Activated CD8-positive, alpha-beta memory T cell treated with anti-CD3 and anti-CD28 coated beads for 36 hours (primary cell): ENCODE measurements at regions not wholly inside any gene's neighbourhood (a gene's known extent, or its start where the extent isn't known, plus 50 kb on each side); places are given as distances from the start of the nearest gene placed in this dataset.

ENCODE experiments used
- CTCF ChIA-PET: fragments of 350-600 bp; sonication (Branson Sonifier 250); formaldehyde crosslinking; loops from one replicate; lab custom pipeline; 2021; ENCODE audit warnings: antibody characterized with exemption; lab: Charles Lee
- POLR2A ChIA-PET: fragments of 350-600 bp; sonication (Branson Sonifier 250); formaldehyde crosslinking; loops from one replicate; lab custom pipeline; 2021; ENCODE audit warnings: antibody characterized with exemption; lab: Charles Lee

DNA sequence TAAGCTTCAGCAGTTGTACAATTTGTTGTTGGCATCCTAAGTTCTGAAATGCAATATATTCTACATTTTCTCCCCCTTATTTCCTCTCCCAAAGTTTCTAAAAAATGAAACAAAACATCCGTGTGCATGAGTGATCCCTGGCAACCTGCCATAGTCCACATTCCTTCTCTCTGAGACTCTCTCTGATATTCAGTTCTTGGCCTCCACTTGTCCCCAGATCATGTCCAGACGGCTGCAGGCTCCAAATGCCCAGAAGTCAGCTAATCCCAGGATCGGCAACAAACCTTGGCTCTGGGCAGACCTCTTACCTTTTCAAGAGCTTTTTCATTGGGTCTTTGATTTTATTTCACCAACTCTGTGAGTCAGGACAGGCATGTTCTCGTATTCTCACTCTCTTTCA lies 187.8 kb downstream of the ETS2 start:
- POLR2A ChIA-PET: no interaction called here
- CTCF ChIA-PET: no interaction called here

DNA sequence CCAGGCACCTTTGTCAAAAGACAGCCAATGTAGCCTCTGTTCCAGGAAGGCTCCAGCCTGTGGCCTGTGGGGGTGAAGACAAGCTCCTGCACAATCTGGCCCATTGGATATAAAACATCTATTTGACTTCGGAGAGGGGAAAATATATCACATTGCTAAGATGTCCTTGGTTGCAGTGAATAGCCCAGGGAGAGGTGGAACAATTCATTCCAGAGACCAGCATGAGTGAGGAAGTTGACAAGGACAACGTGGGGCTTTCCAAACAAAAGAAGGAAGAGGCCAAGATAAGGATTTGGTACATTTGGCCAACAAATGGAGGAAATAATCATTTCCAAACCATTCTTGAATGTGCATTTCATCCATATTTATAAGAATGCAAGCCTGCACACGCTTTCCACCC lies 187.0 kb downstream of the ETS2 start:
- ChIA-PET POLR2A (no interaction called here), CTCF (no interaction called here)

DNA sequence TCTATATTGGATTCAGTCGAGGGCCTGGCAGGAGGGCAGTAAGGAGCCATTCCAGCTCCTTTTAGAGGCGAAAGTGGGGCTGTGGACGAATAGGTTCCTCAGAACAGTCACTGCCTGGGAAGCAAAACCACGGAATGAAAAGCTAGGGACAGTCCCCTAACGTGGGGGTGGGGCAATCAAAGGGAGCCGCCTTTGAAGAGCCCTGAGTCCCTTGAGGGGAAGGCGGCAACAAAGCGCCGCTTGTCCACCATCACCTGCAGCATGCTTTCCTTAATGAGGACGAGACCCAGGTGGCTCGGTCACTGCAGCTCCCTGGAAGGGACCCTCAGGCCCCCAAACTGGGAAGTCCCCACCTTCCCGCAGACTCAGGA lies 184.7 kb downstream of the ETS2 start:
- ChIA-PET POLR2A (no interaction called here), CTCF (no interaction called here)

DNA sequence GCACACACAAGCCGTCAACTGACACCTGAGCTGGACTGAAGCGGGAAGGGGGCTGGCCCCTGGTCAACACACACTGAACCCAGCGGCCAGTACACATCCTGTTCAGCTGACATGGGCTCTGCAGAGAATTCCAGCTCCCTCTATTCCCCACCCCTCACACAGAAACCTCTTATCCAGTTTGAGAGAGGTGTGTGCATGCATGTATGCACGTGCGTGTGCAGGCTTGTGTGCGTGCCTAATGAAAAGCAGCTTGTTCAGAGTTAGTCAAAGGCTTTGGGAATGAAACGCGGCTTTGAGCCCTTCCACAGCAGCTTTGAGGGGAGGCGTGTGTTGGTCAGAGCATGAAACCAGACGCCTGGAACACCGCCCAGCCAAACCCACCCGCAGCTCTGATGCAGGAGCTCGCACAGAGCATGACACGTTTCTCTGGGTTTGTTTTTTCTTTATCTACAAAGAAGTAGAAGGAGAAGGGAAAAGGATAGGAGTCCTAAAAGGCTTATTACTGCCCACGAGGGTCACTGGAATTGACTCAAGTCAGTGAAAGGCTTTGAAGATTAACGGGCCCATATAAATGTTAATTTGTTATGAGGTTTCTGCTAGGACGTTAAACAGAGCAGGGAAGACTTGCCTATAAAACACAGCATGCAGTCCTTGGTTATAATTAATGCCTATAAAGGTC lies 184.2 kb downstream of the ETS2 start:
- ChIA-PET CTCF (no interaction called here), POLR2A (no interaction called here)

DNA sequence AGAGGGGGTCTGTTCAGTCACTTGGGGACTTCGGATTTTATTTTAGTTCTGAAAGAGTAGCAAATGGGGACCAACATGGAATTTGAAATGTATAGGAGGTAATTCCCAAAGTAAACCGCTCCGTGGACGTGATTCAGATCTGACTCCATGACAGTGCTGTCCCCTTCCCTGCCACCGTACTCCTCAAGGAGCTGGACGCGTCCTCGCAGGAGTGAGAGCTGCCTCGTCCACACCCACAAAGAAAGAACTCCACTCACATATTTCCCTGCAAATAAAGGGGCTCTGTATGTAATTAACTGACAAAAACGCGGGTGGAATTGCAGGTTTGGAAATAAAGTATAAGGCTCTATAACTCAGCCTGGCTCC lies 183.6 kb downstream of the ETS2 start:
- ChIA-PET CTCF (no interaction called here), POLR2A (no interaction called here)

DNA sequence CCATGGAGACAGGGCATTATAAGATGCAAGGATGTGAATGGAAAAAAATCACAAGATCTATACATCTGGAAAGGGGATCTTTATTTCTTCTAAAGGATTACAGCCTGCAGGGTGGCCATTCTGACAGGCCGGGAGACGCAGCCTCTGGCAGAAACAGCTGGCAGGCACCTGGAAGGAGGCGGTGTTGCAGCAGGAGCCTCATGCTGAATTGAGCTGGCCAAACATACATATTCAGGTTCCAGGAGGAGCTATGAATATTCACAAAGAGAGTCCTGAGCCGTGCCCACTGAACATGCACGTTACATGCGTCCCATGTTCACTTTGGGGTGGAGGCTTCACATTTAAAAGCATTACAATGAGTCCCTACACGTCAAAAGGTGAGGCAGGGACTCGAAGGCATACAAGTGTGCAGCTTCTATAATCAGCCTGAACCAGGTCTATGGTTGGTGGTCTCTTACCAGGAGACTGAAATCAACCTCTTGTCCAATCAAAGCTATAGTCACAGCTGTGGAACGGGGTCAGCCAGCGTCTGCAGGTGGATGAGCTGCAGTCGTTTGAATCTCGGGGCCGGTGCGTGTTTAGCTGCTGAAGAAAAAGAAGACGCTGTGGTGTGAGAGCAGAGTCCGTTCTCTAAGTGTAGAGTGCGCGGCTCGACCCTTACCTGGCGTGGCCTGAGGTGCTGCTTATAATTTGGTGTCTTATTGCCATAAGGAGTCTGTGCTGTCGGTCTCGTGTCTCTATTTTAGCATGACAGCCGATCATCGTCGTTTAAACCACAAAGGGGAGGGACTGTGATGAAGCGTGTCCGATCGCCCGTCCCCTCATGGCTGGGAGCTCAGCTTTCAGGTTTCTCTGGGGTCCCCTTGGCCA lies 183.0 kb downstream of the ETS2 start:
- ChIA-PET CTCF (no interaction called here), POLR2A (no interaction called here)

DNA sequence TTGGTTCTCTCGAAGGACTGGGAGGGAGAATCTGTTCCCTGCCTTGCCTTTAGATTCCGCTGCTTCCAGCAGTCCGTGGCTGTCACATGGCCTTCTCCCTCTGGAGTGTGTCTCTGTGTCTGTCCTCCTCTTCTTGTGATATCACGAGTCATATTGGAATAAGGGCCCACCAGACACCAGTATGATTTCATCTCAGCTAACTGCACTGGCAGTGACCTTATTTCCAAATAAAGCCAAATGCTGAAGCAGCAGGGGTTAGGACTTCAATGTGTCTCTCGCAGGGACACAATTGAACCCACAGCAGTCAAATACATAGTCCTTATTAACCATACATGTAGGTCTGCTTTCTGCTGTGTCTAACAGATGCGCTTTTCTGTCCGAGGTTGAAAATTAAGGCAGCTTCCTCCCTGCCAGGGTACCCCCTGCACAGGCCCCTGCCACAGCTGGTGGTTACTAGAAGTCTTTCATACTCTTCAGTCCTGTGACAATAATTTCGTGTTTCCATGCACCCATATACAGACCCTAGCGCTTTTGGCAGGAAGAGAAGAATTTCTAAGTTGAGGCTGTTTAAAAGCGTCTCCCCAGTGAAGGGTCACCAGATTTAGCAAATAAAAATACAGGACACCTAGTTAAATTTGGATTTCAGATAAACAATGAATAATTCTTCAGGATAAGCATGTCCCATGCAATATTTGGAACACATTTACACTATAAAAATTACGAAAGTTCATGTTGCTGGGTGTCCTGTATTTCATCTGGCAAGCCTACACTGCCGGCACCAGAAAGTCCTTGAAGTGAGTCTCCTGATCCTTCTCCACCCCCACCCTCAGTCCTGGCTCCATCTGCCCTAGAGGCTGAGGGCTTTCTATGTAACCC lies 182.1 kb downstream of the ETS2 start:
- POLR2A ChIA-PET: no interaction called here
- CTCF ChIA-PET: no interaction called here

DNA sequence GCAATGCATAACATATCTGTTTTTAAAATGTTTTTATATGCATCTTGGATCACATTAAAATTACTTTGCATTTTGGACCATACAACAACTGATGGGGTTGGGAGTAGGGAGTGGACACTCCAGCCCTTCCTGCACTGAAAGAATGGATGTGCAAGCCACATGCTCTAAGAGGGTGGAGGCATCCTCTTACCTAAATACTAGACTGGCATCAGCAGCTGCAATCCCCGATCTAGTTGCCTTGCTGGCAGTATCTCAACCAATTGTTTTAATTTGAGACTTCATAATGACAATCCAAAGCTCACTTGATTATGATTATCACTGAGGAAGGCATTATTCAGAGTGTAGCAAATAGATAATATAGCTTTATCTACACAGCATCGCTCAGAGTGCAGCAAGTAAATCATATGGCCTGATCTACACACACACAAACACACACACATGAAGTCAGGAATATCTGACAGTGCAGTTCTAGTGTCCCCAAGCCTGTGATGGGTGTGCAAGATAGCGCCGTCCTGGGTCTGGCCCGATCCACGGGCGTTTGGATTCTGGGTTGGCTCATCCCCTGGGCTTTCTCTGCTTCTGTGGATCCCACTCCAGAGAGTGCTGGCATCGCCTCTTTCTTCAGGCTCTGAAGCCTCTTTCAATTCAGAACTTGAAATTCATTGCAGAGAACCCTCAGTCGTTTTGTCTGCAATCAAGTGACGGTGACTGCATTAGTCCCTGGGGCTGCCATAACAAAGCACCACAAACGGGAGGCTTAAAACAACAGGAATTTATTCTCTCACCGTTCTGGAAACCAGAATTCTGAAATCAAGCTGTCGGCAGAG lies 181.3 kb downstream of the ETS2 start:
- POLR2A ChIA-PET: no interaction called here
- CTCF ChIA-PET: no interaction called here

DNA sequence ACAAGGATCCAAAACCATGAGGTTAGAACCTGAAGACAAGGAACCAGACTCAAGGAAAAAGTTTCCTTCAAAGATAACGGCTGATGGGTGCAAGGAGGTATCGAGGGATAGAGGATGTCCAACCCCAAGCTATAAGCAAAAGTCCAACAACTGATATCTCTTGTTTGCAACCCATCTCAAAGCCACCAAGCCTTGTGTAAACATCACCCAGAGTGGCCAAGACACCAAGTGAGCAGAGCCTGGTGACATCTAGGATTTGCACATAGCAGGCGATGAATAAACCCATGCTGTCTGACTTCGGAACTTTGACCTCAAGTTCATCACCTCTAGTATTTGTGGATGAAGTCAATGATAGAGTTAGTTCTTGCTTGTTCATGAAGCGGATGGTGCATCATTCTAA lies 180.7 kb downstream of the ETS2 start:
- POLR2A ChIA-PET: no interaction called here

DNA sequence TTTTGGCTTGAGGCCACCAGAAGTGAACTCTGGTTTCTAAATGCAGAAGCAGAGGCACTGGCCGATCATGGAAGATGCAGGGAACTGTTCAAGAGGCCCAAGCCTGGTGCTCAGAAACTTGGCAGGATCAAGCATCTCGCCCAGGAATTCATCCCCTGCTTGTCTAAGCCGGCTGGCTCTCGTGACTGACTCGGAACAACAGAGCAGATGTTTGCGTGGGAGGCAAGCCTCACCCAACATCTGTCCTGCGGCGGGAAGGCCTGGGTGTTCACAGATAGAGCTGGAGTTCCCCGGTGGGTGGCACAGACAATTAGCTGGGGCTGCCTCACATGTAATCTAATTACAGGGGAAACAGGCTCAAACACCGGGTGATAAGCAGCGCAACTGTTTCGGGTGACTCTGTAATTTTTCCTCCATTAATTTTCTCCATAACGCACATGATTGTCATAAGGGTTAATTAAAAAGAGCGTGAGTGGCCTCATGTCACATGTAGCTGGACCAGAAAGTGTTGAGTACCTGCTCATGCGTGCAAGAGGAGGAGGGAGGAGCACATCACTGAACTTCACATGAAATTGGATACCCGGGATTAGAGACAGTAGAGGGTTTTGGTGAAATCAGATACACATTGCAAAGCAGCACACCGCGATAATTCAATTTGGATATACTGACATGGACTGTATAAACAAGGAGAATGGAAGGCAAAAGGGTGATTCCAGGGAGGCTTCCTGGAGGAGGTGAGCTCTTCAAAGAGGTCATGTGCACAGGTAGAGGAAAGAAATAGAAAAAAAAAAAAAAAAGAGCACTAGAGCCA lies 180.0 kb downstream of the ETS2 start:
- CTCF ChIA-PET: no interaction called here

More for the DNA sequence above, 180.7 kb downstream of the ETS2 start:
- CTCF ChIA-PET: no interaction called here

DNA sequence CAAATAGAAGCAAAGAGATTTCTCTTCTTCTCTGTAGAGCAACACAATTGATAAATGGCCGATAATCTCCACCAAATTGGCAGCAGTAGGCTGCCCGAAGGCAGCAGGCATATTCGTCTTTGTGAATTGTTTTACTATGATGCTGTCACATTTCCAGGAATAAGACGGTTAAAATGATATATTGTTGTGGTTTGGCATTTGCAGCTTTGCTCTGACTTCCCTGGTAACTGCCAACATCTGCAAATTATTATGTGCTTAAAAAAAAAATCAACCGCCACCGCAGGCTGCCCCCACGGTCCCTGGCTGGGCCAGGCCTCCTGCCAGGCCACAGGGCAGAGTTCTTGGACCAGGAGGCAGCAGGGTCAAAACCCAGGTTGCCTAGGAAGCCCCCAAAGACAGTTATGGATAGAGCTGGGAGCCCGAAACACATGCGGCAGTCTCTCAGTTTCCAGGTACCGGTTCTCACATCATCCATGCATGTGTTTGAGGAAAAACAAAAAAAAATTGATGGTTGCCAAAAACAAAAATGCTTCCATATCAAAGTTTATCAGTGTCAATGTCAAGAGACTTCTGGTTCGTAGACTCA lies 179.3 kb downstream of the ETS2 start:
- ChIA-PET CTCF (no interaction called here), POLR2A (interaction anchor here (0.5 kb wide), 1 partner anchor 178 kb away, joined by 5 read pairs; no protein-coding TSS in a partner anchor)

More for the DNA sequence above, 180.0 kb downstream of the ETS2 start:
- POLR2A ChIA-PET: no interaction called here

DNA sequence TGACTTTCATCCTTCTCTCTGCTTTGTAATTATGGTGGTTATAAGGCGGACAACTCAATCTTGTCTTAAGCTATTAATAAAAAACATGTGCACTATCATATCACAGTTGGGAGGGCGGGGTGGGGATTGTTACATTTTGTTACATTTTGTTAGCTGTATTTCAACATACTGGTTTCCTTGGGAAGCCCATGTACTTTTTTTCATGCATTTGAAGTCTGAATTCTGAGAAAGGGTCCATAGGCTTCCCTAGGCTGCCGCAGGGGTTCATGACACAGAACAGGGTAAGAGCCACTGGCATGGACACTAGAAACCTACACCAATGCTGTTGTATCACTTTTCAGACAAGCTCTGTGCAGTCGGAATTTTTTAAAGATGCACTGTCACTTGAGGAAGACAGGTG lies 178.8 kb downstream of the ETS2 start:
- POLR2A ChIA-PET: interaction anchor here (0.5 kb wide), 1 partner anchor 177 kb away, joined by 5 read pairs; no protein-coding TSS in a partner anchor

DNA sequence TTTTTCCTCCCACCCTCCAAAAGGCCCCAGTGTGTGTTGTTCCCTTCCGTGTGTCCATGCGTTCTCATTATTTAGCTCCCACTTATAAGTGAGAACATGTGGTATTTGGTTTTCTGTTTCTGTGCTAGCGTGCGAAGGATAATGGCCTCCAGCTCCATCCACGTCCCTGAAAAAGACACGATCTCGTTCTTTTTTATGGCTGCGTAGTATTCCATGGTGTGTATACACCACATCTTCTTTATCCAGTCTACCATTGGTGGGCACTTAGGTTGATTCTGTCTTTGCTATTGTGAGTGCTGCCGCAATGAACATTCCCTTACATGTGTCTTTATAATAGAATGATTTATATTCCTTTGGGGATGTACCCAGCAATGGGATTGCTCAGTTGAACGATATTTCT lies 177.8 kb downstream of the ETS2 start:
- POLR2A ChIA-PET: no interaction called here
- CTCF ChIA-PET: no interaction called here

More for the DNA sequence above, 178.8 kb downstream of the ETS2 start:
- CTCF ChIA-PET: no interaction called here

DNA sequence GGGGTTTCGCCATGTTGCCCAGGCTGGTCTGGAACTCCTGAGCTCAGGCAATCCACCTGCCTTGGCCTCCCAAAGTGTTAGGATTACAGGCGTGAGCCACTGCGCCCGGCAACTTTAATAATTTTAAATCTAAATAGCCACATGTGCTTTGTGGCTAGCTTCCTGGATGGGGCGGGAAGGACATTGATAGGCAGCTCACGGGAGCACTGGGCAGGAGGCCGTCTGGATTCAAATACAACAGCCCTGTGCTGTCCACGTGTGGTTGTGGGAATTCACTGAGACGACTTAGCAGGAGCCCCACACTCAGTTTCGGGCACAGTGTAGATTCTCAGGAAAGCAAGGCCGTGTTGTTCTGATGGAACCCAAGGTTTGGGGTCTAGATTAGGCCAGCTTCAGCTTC lies 177.1 kb downstream of the ETS2 start:
- POLR2A ChIA-PET: no interaction called here
- CTCF ChIA-PET: no interaction called here

DNA sequence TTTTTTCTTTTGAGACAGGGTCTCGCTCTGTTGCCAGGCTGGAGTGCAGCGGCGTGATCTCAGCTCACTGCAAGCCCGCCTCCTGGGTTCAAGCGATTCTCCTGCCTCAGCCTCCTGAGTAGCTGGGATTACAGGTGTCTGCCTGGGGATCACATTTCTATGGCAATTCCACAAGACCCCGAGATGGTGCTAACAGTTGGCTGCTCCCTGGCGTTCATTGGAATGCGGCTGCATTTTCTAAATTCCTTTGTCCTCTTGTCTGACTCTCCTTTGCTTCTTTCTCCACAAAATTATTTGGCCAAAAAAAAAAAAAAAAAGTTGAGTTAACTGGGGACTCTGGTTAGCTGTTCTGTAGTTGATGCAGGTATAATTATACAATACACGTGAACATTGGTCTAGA lies 176.4 kb downstream of the ETS2 start:
- CTCF ChIA-PET: no interaction called here
- POLR2A ChIA-PET: no interaction called here

DNA sequence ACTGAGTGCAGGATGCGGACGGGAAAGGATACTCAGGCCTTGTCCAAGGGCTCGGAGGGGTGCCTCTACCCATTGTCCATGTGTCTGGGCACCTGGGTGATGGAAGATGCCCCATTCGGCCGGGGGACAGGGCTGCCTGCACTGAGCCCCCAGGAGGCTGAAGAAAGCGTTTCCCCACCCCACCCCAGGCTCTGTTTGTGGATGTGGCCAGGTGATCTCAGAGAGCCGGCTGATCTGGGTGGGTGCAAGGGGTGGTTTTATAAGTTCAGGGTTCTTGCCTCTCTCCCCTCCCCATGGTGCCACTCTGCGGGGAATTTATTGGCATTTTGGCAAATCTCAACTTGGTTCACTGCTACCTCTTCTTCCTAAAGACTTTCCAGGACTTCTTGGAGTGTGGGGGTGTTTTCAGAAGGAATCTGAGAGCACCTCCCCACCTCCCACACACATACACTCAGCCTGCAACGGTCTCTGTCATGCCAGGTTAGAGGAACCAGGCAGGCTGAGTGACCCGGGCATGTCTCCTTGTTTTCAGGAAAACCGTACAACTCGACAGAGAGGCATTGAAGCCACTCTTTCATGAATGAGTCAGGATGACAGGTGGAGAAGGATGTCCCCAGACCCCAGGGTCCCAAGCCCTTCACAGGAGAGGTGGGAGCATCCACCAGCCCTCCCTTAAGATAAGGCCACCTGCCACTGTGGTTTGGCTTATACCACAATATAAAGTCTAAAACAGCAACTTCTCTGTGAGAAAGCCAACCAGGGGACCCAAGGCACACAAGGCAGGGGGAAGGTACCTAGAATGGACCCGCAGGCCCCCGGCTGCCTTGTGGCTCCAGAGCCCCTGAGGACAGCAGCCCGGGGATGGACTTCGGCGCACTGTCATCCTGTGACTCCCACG lies 174.9 kb downstream of the ETS2 start:
- CTCF ChIA-PET: no interaction called here

More for the DNA sequence above, 174.9 kb downstream of the ETS2 start:
- POLR2A ChIA-PET: no interaction called here
